ENCODE measurements at regions not wholly inside any gene's neighbourhood (a gene's known extent, or its start where the extent isn't known, plus 50 kb on each side); places are given as distances from the start of the nearest gene placed in this dataset.
"Not testable (repeated sequence)": the region's sequence is repeated elsewhere in the genome, so short reads cannot be mapped to it uniquely, and the experiment has no call there.

DNA sequence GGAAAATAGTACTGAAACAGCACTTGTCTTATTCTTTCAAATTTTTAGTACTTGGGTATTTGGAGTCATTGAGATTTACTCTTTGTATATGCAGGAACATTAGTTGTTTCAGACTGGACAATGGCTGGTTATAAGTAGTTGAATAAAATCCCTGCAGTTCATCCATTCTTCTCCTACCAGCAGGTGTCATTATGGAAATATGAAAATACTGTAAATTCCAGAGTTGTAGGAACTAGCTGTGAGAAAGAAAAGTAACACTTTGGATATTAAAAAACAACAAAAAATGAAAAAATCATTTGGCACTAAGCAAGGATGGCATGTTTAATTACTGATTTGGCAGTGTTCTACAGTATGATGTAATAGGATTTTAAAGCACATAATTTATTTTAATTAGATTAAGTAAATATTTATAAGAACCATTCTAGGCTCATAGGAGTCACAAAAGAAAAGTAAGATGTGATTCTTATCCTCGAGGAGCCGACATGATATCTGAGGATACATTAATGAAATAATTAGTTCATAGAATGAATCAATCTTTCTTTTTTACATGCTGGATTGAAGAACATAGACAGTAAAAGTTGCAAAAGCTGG is 155.3 kb downstream of the KCNRG start:
- Mint-ChIP-seq H3K27ac (no peak overlapping the region), H3K9me3 (ENCODE audit: low read depth) (no peaks in the 10 kb centered on the region), H3K27me3 (peaks cover 1% of the 10 kb centered on the region), H3K4me1 (ENCODE audit: low read depth) (no peaks in the 10 kb centered on the region), H3K4me3 (no peak overlapping the region), H3K36me3 (peaks cover 2% of the 10 kb centered on the region)

DNA sequence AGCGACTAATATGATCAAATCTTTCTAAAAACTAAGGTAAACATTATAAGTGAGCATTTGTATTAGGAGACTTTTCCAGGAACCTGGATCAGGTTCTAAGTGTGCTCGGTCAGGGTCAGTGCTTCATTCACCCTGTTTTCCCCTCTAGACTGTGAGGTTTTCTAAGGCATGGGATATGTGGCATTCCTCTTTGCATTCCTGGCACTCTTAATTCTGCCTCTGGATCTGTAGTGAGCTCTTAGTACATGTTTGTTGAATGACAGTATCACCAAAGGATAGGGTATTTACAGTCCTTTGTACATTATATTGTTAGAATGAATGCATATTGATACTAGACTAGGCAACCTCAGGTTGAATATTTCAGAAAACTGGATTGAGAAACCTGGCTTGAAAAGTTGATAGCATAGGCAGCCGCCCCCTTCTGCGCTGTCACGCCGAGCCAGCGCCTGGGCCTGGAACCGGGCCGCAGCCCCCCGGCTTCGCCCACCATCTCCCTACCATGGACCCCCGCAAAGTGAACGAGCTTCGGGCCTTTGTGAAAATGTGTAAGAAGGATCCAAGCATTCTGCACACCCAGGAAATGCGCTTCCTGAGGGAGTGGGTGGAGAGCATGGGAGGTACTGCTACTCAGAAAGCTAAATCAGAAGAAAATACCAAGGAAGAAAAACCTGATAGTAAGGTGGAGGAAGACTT is 156.5 kb downstream of the KCNRG start:
- Mint-ChIP-seq H3K4me1 (ENCODE audit: low read depth) (no peaks in the 10 kb centered on the region), H3K36me3 (no peaks in the 10 kb centered on the region), H3K4me3 (no peak overlapping the region), H3K27ac (no peak overlapping the region), H3K9me3 (ENCODE audit: low read depth) (no peaks in the 10 kb centered on the region), H3K27me3 (no peaks in the 10 kb centered on the region)

DNA sequence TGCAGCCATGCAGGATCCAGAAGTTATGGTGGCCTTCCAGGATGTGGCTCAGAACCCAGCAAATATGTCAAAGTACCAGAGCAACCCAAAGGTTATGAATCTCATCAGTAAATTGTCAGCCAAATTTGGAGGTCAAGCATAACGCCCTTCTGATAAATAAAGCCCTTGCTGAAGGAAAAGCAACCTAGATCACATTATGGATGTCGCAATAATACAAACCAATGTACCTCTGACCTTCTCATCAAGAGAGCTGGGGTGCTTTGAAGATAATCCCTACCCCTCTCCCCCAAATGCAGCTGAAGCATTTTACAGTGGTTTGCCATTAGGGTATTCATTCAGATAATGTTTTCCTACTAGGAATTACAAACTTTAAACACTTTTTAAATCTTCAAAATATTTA is 157.8 kb downstream of the KCNRG start:
- not testable (repeated sequence) for H3K27me3 Mint-ChIP-seq; H3K36me3 Mint-ChIP-seq; H3K4me3 Mint-ChIP-seq; H3K9me3 Mint-ChIP-seq (ENCODE audit: low read depth); H3K27ac Mint-ChIP-seq; H3K4me1 Mint-ChIP-seq (ENCODE audit: low read depth)

DNA sequence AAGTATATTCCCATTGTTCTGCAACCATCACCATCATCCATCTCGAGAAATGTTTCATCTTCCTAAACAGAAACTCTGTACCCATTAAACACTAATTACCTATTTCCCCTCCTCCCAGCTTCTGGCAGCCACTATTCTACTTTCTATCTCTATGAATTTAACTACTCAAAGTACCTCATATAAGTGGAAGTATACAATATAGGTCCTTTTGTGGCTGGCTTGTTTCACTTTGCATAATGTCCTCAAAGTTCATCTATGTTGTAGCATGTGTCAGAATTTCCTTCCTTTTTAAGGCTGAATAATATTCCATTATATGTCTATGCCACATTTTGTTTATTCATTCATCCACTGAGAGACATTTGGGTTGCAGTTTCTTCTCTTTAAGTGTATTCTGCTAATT is 159.4 kb downstream of the KCNRG start:
- Mint-ChIP-seq H3K9me3 (ENCODE audit: low read depth) (no peaks in the 10 kb centered on the region), H3K4me3 (no peak overlapping the region), H3K27me3 (no peaks in the 10 kb centered on the region), H3K36me3 (no peaks in the 10 kb centered on the region), H3K27ac (no peak overlapping the region), H3K4me1 (ENCODE audit: low read depth) (no peaks in the 10 kb centered on the region)

DNA sequence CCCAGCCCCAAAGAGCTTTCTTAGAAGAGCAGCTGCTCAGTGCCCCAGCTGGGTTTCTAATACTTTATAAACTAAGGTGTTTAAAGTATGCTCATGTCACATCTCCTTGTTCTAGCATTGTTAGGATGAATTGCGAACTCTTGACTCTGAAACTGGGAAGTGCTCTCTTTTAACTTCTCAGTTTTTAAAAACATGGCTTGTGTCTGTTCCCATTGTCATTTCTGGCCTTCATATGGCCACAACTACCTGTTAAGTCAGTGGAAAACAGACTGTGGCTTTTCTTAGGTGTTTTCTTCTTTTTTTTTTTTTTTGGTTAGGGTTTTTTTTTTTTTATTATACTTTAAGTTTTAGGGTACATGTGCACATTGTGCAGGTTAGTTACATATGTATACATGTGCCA is 164.7 kb downstream of the KCNRG start:
- H3K36me3 Mint-ChIP-seq: no peaks in the 10 kb centered on the region
- no peak overlapping the region for H3K27ac Mint-ChIP-seq

DNA sequence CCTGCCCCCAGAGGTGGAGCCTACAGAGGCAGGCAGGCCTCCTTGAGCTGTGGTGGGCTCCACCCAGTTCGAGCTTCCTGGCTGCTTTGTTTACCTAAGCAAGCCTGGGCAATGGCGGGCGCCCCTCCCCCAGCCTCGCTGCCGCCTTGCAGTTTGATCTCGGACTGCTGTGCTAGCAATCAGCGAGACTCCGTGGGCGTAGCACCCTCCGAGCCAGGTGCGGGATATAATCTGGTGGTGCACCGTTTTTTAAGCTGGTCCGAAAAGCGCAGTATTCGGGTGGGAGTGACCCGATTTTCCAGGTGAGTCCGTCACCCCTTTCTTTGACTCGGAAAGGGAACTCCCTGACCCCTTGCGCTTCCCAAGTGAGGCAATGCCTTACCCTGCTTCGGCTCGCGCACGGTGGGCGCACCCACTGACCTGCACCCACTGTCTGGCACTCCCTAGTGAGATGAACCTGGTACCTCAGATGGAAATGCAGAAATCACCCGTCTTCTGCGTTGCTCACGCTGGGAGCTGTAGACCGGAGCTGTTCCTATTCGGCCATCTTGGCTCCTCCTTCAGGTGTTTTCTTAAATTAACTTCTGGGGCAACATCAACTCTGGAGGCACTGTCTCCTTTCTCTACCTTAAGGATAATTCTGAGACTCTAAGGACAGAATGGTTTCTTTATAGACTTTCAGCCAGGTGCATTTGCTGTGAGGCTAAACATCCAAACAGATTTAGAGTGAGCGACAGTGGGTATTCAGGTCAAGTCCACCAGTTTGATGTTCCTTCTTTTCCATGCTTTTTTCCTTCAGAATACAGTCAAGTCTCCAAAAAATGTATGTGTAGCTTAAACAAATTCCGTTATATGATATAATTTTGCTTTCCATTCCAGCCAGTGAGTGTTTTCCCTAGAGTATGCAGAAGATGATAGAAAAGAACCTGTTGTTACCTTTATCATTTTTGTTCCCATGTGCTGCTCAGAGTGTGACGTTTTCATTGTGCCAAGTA is 170.8 kb downstream of the KCNRG start:
- H3K27me3 Mint-ChIP-seq; H3K4me3 Mint-ChIP-seq; H3K4me1 Mint-ChIP-seq (ENCODE audit: low read depth); H3K36me3 Mint-ChIP-seq; H3K9me3 Mint-ChIP-seq (ENCODE audit: low read depth); H3K27ac Mint-ChIP-seq: not testable (repeated sequence)

More for the DNA sequence above, 164.7 kb downstream of the KCNRG start:
- H3K9me3 Mint-ChIP-seq (ENCODE audit: low read depth): no peaks in the 10 kb centered on the region
- H3K27me3 Mint-ChIP-seq: no peaks in the 10 kb centered on the region
- H3K4me1 Mint-ChIP-seq (ENCODE audit: low read depth): no peaks in the 10 kb centered on the region
- no peak overlapping the region for H3K4me3 Mint-ChIP-seq

DNA sequence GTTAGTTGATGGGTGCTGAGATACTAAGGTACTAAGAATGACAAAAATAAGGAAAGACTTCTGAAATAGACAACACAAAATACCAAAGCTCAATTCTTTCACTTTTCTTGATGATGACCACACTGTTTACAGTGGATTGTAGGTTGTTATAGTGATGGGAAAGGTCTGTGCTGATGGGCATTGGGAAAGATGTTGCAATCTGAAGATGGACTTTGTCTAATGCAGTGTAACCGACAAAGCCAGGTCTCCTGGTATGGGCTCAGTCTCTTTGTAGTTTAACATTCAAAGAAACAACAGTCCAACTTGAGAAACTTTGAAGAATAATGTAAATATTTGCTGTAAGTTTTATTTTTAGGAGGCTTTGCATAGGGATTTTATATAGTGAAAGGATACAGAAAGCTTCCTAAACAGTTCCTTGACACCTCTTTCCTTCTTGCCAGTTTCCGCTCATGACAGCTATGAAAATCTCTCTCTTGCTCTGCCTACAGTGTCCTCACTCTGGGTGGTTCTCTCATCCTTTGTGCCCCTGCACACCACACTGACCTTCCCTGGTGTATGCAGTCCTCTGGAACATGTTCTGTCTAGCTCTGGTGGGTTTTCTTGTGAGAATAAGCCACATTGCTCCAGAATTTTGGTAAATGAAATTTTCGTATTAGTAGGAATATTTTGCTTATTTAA is 172.2 kb downstream of the KCNRG start:
- Mint-ChIP-seq H3K4me3 (no peak overlapping the region), H3K27ac (no peak overlapping the region), H3K9me3 (ENCODE audit: low read depth) (no peaks in the 10 kb centered on the region), H3K27me3 (peaks cover 4% of the 10 kb centered on the region), H3K4me1 (ENCODE audit: low read depth) (peaks cover 2% of the 10 kb centered on the region), H3K36me3 (no peaks in the 10 kb centered on the region)

DNA sequence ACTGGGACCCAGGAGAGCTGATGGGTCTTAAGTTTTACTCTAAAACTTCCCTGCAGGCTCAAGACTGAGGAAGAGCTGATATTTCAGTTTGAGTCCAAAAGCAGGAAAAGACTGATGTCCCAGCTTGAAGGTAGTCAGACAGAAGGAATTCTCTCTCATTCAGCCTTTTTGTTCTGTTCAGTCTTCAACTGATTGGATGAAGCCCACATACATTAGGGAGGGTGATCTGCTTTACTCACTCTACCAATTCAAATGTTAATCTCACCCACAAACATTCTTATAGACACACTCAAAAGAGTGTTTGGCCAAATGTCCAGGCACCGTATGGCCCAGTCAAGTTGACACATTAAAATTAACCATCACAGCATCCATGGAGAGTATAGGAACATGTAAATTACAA is 173.5 kb downstream of the KCNRG start:
- Mint-ChIP-seq H3K9me3 (ENCODE audit: low read depth) (no peaks in the 10 kb centered on the region), H3K4me3 (no peak overlapping the region), H3K36me3 (no peaks in the 10 kb centered on the region), H3K27ac (no peak overlapping the region), H3K4me1 (ENCODE audit: low read depth) (peaks cover 3% of the 10 kb centered on the region), H3K27me3 (peaks cover 4% of the 10 kb centered on the region)

DNA sequence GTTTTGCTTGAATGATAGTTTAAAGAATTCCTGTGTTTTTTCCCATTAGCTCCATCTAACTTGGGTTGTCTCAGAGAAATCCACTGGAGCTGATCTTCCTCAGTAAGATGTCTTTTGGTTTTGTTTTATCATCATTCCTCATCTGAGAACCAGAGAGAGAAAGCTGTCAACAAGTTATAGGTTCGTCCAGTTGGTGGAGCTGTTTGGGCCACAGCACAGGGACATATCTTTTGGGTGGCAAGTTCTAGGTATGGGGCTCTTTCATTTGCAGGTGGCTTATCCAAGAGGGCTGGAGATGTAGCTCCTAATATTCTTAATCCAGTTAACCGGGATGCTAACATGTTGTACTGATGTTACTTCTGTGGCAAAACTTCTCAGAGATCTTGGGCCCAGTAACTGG is 174.2 kb downstream of the KCNRG start:
- no peaks in the 10 kb centered on the region for H3K9me3 Mint-ChIP-seq (ENCODE audit: low read depth)
- H3K4me1 Mint-ChIP-seq (ENCODE audit: low read depth): peaks cover 3% of the 10 kb centered on the region
- peaks cover 4% of the 10 kb centered on the region for H3K27me3 Mint-ChIP-seq
- H3K4me3 Mint-ChIP-seq: no peak overlapping the region
- no peak overlapping the region for H3K27ac Mint-ChIP-seq
- no peaks in the 10 kb centered on the region for H3K36me3 Mint-ChIP-seq

DNA sequence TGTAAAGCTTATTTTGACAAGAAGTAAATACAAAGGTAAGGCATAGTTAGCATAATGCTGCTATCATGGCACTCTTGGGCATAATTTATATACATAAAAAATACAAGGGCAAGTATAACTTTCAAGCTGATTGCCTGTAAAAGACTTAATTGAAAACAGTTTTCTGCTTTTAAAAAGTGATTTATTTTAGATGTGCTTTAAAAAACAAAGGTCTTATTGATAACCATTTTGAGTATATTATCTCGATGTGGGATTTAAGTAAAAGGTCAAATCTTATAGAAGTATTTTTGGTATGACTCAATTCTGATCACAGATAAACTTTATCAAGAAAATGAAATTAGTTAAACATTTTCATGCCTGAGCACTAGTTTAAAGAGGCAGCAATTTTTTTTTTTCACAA is 175.8 kb downstream of the KCNRG start:
- Mint-ChIP-seq H3K27ac (no peak overlapping the region), H3K27me3 (peaks cover 4% of the 10 kb centered on the region), H3K4me3 (no peak overlapping the region), H3K36me3 (no peaks in the 10 kb centered on the region), H3K9me3 (ENCODE audit: low read depth) (no peaks in the 10 kb centered on the region), H3K4me1 (ENCODE audit: low read depth) (peaks cover 3% of the 10 kb centered on the region)

DNA sequence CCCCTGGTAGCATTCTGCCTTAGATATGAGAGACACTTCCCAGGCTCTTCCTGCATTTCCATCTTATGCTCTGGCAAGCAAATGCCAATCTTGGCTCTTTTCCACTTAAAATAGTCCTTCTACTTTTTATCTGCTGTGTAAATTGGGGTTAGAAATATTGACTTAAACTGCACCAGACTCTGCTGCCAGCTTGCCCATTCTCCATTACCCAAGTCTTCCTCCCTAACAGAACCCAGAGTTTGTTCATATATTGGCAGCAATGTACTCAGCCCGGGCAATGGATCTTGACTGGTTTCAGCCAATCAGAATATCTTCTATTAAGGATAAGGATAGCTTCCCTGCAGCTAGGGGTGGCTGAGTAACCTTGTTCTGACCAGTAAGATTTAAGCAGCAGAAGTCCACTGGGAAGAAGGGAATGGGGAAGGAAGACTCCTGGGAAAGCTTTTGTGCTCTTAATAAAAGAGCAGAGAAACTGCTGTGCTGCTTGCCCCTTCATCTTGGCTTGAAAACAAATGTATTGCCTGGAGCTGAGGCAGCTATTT is 177.1 kb downstream of the KCNRG start:
- peaks cover 4% of the 10 kb centered on the region for H3K27me3 Mint-ChIP-seq
- H3K27ac Mint-ChIP-seq: no peak overlapping the region
- H3K9me3 Mint-ChIP-seq (ENCODE audit: low read depth): no peaks in the 10 kb centered on the region
- H3K36me3 Mint-ChIP-seq: no peaks in the 10 kb centered on the region
- peaks cover 3% of the 10 kb centered on the region for H3K4me1 Mint-ChIP-seq (ENCODE audit: low read depth)
- no peak overlapping the region for H3K4me3 Mint-ChIP-seq

DNA sequence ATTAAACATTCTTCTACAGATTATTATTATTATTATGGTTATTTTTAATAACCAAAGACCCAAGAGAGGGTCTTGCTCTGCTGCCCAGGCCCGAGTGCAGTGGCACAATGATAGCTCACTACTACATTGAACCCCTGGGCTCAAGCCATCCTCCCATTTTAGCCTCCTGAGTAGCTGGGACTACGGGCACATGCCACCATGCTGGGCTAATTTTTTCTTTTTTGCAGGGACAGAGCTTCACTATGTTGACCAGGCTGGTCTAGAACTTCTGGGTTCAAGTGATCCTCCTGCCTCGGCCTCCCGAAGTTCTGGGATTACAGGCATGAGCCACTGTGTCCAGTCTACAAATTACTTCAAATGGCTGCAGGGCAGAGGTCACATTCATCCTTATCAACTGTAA is 179.8 kb downstream of the KCNRG start:
- peaks cover 3% of the 10 kb centered on the region for H3K4me1 Mint-ChIP-seq (ENCODE audit: low read depth)
- no peak overlapping the region for H3K27ac Mint-ChIP-seq
- H3K27me3 Mint-ChIP-seq: no peaks in the 10 kb centered on the region
- H3K4me3 Mint-ChIP-seq: no peak overlapping the region
- H3K36me3 Mint-ChIP-seq: no peaks in the 10 kb centered on the region
- H3K9me3 Mint-ChIP-seq (ENCODE audit: low read depth): no peaks in the 10 kb centered on the region

DNA sequence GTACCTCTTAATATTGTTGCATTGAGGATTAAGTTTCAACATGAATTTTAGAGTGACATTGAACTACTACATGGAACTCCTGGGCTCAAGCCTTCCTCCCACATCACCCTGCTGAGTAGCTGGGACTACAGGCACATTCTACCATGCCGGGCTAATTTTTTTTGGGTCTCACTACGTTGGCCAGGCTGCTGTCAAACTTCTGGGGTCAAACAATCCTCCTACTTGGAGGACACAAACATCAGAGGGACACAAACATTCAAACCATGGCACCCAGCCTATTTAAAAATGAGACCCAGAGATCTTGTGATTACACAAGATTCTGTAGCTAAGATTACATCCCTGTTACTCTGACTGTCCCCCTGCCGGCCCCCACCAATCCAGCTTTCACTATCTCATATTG is 180.9 kb downstream of the KCNRG start:
- peaks cover 3% of the 10 kb centered on the region for H3K4me1 Mint-ChIP-seq (ENCODE audit: low read depth)
- H3K9me3 Mint-ChIP-seq (ENCODE audit: low read depth): no peaks in the 10 kb centered on the region
- H3K4me3 Mint-ChIP-seq: no peak overlapping the region
- H3K27me3 Mint-ChIP-seq: no peaks in the 10 kb centered on the region
- H3K27ac Mint-ChIP-seq: no peak overlapping the region
- H3K36me3 Mint-ChIP-seq: no peaks in the 10 kb centered on the region

DNA sequence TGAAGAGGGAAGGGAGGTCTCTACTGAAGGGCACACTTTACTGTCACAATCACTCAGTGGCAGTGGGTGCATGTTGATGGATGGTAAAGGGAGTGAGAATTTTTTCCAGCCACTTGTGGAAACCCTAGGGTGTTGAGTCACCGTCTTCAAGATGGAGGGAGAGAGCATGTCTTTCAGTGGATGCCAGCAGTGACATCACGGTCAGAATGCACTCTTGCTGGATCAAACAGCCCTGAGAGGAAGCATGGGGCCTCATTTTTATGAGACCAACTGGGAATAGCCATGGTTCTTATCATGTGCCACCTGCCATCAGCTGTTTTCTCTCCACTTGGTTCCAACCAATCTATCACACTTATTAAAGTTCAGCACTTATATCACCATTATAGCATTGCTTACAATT is 182.5 kb downstream of the KCNRG start:
- Mint-ChIP-seq H3K36me3 (no peaks in the 10 kb centered on the region), H3K27me3 (peaks cover 2% of the 10 kb centered on the region), H3K27ac (no peak overlapping the region), H3K4me1 (ENCODE audit: low read depth) (peaks cover 1% of the 10 kb centered on the region), H3K4me3 (no peak overlapping the region), H3K9me3 (ENCODE audit: low read depth) (no peaks in the 10 kb centered on the region)

DNA sequence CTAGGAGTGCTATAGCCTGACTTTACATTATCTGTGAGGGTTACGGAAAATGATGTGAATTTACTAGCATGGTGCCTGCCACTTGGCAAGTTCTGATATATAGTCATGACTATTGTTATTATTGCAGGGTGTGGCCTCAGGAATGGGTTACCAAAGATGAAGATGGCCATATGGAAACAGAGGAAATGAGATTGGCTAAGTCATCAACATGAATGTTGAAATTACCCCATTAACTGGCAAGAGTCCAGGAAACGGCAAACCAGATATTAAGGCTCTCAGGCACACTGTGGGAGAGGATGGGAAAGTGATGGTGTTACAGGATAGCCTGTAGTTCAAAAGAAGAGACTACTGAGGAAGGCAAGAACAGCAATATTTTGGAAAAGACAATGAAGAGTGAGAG is 183.3 kb downstream of the KCNRG start:
- H3K27ac Mint-ChIP-seq: no peak overlapping the region
- no peak overlapping the region for H3K4me3 Mint-ChIP-seq
- H3K27me3 Mint-ChIP-seq: peaks cover 2% of the 10 kb centered on the region
- no peaks in the 10 kb centered on the region for H3K4me1 Mint-ChIP-seq (ENCODE audit: low read depth)
- H3K9me3 Mint-ChIP-seq (ENCODE audit: low read depth): no peaks in the 10 kb centered on the region
- no peaks in the 10 kb centered on the region for H3K36me3 Mint-ChIP-seq

All from activated naive CD8-positive, alpha-beta T cell (primary cell).